Fibroblast of skin of back (primary cell): ENCODE measurements at regions not wholly inside any gene's neighbourhood (a gene's known extent, or its start where the extent isn't known, plus 50 kb on each side); places are given as distances from the start of the nearest gene placed in this dataset.

Experiments used
- DNase-seq: peaks from one replicate; pipeline ENCODE4 v3.0.0-alpha.2; 2013

DNA sequence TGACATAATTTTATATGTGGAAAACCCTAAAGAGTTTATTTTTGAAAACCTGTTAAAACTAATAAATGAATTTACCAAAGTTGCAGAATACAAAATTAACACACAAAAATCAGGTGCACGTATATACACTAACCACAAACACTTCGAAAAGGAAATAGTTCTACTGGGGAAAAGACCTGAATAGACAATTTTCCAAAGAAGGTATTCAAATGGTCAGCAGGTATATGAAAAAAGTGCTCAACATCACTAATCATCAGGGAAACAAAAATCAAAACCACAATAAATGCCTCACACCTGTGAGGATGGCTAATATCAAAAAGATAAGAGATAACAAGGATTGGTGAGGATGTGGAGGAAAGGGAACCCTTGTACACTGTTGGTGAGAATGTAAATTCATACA lies 110.6 kb downstream of the PXDC1 start:
- DNase-seq = no peak

DNA sequence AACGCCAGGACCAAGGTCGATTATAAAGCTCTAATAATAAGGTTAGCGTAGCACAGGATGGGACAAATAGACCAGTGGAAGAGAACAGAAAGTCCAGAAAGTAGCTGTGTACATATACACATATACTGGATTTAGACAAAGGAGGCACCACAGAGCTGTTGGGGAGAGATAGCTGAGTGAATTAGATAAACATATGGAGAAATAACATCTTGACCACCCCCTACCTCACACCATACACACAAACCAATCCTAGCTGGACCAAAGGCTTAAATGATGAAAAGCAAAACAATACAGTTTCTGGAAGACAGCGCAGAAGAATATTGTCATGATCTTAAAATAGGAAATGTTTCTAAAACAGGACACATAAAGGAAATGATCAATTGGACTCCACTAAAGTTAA lies 112.9 kb downstream of the PXDC1 start:
- no peak for DNase-seq

GRCh38 chr6:3636060-3636459 lies 115.5 kb downstream of the PXDC1 start:
- DNase-seq = no peak

DNA sequence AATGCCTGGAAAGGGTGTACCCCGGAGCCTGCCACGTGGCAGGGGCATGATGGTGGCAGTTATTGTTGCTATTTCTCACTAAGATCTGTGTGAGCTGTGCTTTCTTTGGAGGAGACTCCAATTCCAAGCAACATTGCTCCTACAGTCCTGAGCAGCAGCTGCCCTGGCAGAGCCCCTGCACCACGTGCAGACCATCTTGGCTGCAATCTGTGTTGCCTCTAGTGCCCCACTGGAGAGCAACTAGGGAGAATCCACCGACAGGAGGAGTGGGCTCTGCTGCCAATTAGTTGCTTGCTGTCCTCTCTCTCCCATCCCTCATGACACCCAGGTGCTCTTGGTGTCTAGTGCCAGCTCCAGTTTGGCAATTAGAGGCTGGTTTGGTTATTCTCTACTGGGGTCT lies 116.0 kb downstream of the PXDC1 start:
- no peak for DNase-seq

DNA sequence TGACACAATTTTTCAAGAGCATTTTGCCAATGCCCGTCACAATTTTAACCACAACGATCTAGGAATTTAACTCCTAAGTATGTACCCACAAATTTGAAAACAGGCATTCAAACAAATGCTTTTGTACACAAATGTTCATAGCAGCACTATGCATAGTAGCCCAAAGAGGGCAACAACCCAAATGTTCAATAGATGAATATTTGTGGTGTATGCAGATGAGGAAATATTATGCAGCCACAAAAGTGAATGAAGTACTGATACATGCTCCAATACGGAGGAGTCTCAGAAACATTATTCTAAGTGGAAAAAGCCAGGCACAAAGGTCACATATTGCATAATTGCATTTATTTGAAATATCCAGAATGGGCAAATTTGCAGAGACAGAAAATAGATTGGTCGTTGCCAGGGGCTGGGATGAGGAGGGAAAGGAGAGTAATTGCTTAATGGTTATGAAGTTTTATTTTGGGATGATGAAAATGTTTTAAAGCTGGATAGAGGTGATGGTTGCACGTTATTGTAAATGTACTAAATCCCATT lies 117.2 kb downstream of the PXDC1 start:
- no peak for DNase-seq

DNA sequence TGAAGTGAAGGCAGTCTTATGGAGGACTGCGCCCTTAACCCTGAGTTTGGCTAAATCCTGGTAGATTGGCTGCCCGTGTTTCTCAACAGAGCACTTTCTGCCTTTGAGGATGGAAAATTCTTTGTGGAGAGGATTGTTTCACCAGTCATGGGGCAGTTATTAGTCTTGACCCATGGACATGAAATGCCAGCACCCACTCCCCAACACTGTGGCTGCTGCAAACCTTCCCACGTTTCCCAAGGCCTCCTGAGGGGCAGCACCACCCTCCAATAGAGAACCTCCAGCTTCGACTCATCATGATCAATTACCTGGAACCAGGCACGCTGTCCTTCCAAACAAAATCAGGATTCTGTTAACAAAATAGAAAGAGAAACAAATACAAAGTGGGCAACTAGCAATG lies 117.8 kb downstream of the PXDC1 start:
- no peak for DNase-seq

GRCh38 chr6:3631877-3632276 lies 119.6 kb downstream of the PXDC1 start:
- DNase-seq = no peak

DNA sequence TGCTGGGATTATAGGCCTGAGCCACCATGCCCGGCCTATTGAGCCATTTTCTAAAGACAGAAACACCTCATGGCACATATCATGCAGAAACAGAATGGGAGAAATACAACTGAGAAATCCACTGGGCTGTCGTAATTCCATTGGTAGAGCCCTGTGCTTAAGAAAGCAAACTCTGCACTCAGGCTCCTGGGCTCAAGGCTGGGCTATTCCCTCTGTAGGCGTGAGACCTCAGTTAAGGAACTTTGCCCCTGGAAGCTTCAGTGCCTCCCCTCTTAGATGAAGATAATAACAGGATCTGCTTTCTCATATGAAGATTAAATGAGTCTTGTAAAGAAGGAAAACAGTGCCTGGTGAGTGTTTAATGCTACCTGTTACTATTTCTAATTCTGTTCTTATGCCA lies 120.3 kb downstream of the PXDC1 start:
- no peak for DNase-seq

DNA sequence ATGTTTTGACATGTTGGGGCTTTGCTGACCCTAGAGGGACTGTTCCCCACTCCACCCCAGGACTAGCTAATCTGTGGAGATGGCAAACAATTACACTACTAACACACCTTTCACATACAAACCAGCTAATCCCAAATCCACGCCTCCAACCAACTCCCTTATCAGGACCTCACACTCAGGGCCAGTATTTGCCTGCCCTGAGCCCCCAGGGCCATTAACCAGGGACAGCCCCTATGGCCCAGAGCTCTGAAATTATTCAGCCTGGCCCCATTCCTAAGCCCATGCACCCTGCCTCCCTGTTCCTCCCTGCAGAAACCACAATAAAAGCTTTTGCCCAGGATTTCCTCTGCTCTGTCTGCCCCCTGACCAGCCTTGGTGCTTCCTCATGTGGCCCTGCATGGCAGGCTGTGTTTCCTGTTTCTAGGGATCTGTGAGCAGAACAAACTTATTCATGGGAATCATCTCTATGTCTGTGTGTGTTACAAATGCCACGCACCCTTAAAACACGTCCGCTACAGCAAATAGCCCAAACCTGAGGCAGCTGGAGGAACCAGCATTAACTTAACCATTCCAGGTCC lies 121.2 kb downstream of the PXDC1 start:
- no peak for DNase-seq

DNA sequence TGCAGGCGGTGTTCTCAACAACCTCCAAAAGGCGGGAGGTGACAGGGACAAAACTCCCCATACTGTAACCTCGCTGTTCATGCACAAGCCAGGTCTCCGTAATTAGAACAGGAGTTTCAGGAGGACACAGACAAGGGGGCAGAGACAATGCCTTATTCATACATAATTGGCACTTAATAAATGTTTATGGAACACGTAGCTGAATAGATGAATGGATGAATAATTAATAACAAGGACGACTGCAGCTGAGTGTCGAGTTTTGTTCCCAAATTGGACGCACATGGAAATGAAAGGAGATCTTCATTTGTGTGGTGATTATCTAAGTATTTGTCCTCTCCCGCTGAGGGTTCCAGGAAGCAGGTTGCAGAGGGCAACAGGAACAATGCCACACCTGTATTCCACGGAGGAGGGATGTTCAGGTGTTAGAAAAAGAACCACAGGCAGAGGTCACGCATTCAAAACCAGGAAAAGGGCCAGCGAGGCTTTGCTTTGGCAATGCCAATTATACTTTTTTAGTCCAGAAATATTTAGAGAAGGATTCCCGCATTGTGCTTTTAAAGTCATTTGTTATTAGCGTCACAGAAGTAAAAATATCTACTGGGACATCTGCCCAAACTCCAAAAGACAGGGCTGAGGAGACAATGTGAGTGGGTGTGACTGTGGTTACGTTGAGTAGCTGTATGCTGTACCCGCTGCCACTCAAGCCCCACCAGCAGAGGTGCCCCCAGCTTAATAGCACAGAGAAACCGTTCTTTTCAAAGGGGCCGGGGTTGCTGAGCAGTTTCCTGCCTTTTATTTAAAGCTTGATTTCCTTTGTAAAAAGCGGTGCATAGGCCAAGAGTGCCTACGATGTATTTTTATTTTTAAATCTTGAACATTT lies 123.3 kb downstream of the PXDC1 start:
- DNase-seq = no peak

GRCh38 chr6:3627501-3627900 lies 124.0 kb downstream of the PXDC1 start:
- no peak for DNase-seq

GRCh38 chr6:3625980-3626563 lies 125.4 kb downstream of the PXDC1 start:
- DNase-seq = no peak

DNA sequence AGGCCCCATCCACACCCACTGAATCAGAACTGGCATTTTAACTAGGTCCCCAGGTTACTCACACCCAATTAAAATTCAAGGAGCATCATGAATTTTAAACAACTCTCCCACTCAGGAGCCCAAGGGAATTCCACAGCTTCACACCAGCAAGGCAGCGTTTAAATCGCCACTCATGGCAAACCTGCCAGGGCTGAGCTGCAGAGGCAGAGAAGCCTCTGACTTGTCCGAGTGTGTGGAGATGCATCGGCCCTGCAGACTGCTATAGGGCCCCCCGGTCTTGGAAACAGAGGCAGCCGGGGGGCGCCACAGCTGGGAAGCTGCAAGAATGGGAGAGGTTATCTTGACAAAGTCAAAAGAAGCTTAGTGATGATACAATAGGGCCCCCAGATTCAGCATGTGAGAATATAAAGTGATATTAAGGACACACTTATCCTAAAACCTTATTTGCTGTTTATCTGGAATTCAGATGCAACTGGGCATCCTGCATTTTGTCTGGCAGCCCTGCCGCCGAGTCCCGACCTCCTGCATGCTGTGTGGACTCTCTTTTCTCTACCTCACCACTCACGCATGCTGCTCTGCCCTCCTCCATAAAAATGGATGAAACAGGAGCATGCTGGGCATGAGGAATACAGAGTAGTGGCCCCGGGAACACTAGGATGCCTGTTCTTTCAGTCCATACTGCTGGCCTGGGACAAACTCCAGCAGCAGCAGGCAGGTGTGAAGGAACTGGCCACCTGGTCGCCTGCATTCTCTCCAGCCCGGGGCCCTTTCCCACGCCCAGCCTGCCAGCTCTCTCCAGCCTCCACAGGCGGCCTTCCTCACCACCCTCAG lies 126.1 kb downstream of the PXDC1 start:
- DNase-seq = no peak

DNA sequence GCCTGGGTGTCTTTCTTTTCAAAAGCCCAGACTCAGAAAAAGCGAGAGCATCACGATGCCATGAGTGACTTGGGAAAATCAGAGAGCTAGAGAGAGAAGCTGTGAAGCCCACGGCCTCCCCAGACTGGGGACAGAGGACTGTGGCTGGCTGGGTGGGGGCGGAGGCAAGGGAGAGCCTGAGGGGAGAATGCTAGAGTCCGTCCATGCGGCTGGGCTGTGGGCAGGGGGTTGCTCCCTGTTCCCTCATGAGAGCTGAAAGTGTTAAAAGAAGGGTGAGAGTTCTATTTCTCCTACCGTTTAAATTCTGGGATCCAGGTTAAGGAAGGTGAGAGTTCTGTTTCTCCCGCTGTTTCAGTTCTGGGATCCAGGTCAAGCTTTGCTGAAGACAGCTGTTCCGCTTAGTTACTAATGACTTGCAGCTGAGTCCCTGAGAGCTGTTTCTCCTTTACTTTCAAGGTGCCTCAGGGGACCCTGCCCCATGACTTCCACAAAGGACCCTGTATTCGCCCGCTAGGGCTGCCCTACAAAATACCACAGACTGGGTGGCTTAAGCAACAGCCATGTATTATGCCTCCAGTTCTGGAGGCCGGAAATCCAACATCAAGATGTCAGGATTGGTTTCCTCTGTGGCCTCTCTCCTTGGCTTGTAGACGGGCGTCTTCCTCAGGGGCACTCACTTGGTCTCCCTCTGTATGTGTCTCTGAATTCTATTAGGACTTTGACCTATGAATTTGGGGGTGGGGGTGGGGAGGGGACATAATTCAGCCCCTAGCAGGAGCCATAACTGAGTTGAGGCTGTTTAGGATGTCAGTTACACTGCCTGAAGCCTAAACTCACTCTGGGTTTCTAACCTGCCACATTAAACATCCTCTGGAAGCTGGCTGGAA lies 127.0 kb downstream of the PXDC1 start:
- DNase-seq = no peak

GRCh38 chr6:3623451-3624249 lies 127.9 kb downstream of the PXDC1 start:
- no peak for DNase-seq

DNA sequence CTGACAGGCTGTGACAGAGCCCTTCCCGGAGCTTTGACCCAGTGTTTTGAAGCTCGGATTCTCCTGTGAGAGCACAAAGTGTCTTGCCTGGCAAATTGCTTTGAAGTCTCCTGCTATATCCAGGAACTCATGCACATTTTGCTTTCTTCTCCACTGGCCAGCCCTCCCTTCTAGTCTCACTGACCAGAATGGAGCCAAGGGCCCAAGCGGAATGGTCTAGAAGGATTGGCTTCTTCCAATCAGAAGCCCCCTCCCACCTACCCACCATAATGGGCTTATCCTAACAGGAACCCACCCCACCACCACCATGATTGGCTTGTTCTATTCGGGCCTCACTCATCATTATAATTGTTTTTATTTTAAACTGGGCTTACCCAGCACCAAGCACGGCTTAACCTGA lies 130.1 kb downstream of the PXDC1 start:
- no peak for DNase-seq

GRCh38 chr6:3620937-3621336 lies 130.6 kb downstream of the PXDC1 start:
- no peak for DNase-seq

GRCh38 chr6:3620389-3620788 lies 131.1 kb downstream of the PXDC1 start:
- no peak for DNase-seq

DNA sequence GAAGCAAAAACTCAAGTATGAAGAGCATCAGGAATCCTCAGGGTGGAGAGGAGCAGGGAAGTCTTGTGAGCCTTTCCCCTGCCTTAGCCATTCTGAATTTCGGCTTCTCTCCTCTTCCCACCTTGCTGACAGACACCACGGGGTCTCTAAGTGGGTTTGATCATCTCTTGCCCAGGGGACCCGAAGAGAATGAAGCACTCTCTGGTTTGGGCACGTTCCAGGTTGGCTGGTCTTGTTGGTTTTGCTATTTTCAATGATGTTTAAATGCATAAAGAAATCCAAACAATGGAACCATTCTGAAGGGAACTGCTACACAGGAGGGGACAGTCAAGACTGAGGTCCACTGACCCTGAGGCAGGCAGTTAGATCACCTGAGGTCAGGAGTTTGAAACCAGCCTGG lies 131.7 kb downstream of the PXDC1 start:
- no peak for DNase-seq

- no peak for DNase-seq
Measured at GRCh38 chr6:3619201-3619600, 132.3 kb downstream of the PXDC1 start.

- no peak for DNase-seq
Measured at GRCh38 chr6:3618642-3619041, 132.9 kb downstream of the PXDC1 start.
